HEK293T (cell line): ENCODE measurements at regions not wholly inside any gene's neighbourhood (a gene's known extent, or its start where the extent isn't known, plus 50 kb on each side); places are given as distances from the start of the nearest gene placed in this dataset.

Experiments used
- ELF4 ChIP-seq: fragments of 450-650 bp; IDR thresholded peaks from 2 replicates; pipeline ENCODE4 v1.6.1; 2017; ENCODE audit warnings: antibody characterized with exemption
- FOXM1 ChIP-seq: fragments of 450-650 bp; IDR thresholded peaks from 2 replicates; pipeline ENCODE4 v1.6.1; 2017; ENCODE audit warnings: mild to moderate bottlenecking, borderline replicate concordance

GRCh38 chr2:48812416-48812815 is 56.9 kb upstream of the LHCGR start:
- TF ChIP-seq ELF4 = no peak
- TF ChIP-seq FOXM1 = no peak
